GM12878 (cell line): ENCODE measurements at regions not wholly inside any gene's neighbourhood (a gene's known extent, or its start where the extent isn't known, plus 50 kb on each side); places are given as distances from the start of the nearest gene placed in this dataset.
A peak's percentile ranks its signal among the peaks of the same experiment; 100 is the strongest.

Experiments
- ATAC-seq: fragments of 200-7000 bp; cut with Tn5 transposase; 3 replicates; pipeline ENCODE4 v1.9.1; 2020; ENCODE audit warnings: mild to moderate bottlenecking, moderate library complexity
- BruUV-seq: library from RNA; stranded (reverse); fragments of 400-500 nt; replicated peaks from 2 replicates; lab custom pipeline; 2021; lab: Mats Ljungman, UMichigan
- CTCF ChIA-PET: fragments of 300-600 bp; sonication (Branson Sonifier 250); formaldehyde crosslinking; extraction: SDS; loops from one replicate; lab custom pipeline; 2021; ENCODE audit warnings: inconsistent platforms; lab: Yijun Ruan, JAX
- POLR2A ChIA-PET: fragments of 350-600 bp; formaldehyde crosslinking; extraction: SDS; loops from one replicate; lab custom pipeline; 2021; ENCODE audit warnings: inconsistent platforms; lab: Charles Lee
- RAD21 ChIA-PET: fragments of 300-600 bp; sonication (Branson Sonifier 250); formaldehyde crosslinking; loops from one replicate; lab custom pipeline; 2023; ENCODE audit warnings: antibody characterized with exemption; ENCODE audit not compliant: unreplicated experiment; lab: Charles Lee
- SMC1A ChIA-PET: fragments of 300-600 bp; sonication (Branson Sonifier 250); formaldehyde crosslinking; loops from one replicate; lab custom pipeline; 2023; ENCODE audit not compliant: unreplicated experiment, uncharacterized antibody; lab: Charles Lee
- DNase-seq: peaks from one replicate; pipeline ENCODE4 v3.0.0-alpha.2; 2011; ENCODE audit warnings: low read depth, low spot score
- FAIRE-seq: peaks from 3 replicates; lab custom pipeline; 2011; peaks lifted over from hg19 to GRCh38; lab: Jason Lieb, UNC
- H2AFZ ChIP-seq: 2 replicates; pipeline ENCODE4 v1.6.0; 2011; ENCODE audit warnings: low read depth, low read length, control low read depth; ENCODE audit not compliant: control insufficient read depth
- H3K27ac ChIP-seq: 2 replicates; pipeline ENCODE4 v1.5.1; 2011; ENCODE audit warnings: control low read depth; ENCODE audit not compliant: control insufficient read depth, insufficient read depth
- H3K27me3 ChIP-seq, 2 experiments: replicated peaks in 1 of 2; 2 replicates each; pipeline versions ENCODE4 v1.6.0 to v1.6.1; 2011; ENCODE audit warnings: low read length in 1 of 2; ENCODE audit not compliant: control insufficient read depth in 2 of 2, insufficient read depth in 2 of 2
- H3K36me3 ChIP-seq, 2 experiments: 2 replicates each; pipeline ENCODE4 v1.5.1; 2011; ENCODE audit warnings: low read length in 1 of 2; ENCODE audit not compliant: control insufficient read depth in 2 of 2, insufficient read depth in 2 of 2
- H3K4me1 ChIP-seq: 2 replicates; pipeline ENCODE4 v1.6.1; 2011; ENCODE audit warnings: mild to moderate bottlenecking, low read length, moderate library complexity, mixed read lengths; ENCODE audit not compliant: control insufficient read depth, insufficient read depth
- H3K4me2 ChIP-seq: 2 replicates; pipeline ENCODE4 v1.6.0; 2011; ENCODE audit warnings: control low read depth; ENCODE audit not compliant: control insufficient read depth, insufficient read depth
- H3K4me3 ChIP-seq: fragments of 200-600 bp; sonication (generic); 2 replicates; pipeline ENCODE4 v1.5.1; 2016
- H3K79me2 ChIP-seq: 2 replicates; pipeline ENCODE4 v1.6.0; 2011; ENCODE audit warnings: low read length; ENCODE audit not compliant: control insufficient read depth, insufficient read depth
- H3K9ac ChIP-seq: 2 replicates; pipeline ENCODE4 v1.8.0; 2011; ENCODE audit warnings: low read length, control low read depth, mixed read lengths; ENCODE audit not compliant: control insufficient read depth, insufficient read depth
- H3K9me3 ChIP-seq: replicated peaks from 3 replicates; pipeline ENCODE4 v1.5.1; 2011; ENCODE audit warnings: mild to moderate bottlenecking, low read length; ENCODE audit not compliant: control insufficient read depth, insufficient read depth
- H4K20me1 ChIP-seq: 2 replicates; pipeline ENCODE4 v1.6.0; 2011; ENCODE audit not compliant: control insufficient read depth, insufficient read depth
- BCL11A ChIP-seq: IDR thresholded peaks from 2 replicates; pipeline ENCODE4 v1.6.1; 2011; ENCODE audit warnings: low read depth, low read length
- CREB1 ChIP-seq: IDR thresholded peaks from 2 replicates; pipeline ENCODE4 v1.6.1; 2012; ENCODE audit warnings: low read depth, mild to moderate bottlenecking, inconsistent platforms
- NR2C1 ChIP-seq: fragments of 450-650 bp; IDR thresholded peaks from 2 replicates; pipeline ENCODE4 v1.6.1; 2017; ENCODE audit warnings: antibody characterized with exemption, mild to moderate bottlenecking, moderate library complexity
- RAD51 ChIP-seq: fragments of 450-650 bp; IDR thresholded peaks from 2 replicates; pipeline ENCODE4 v1.6.1; 2016; ENCODE audit warnings: moderate library complexity, mild to moderate bottlenecking, inconsistent platforms
- WGBS: methylation state at CpG from one replicate; pipeline ENCODE4 v1.1.6; 2016; ENCODE audit warnings: low lambda C conversion rate; ENCODE audit not compliant: insufficient replicate concordance, insufficient coverage; ENCODE audit errors: missing lambda C conversion rate; 5-methylcytosine and 5-hydroxymethylcytosine counted together
- in situ Hi-C: fragments of 300-500 bp; cut with MboI; formaldehyde crosslinking; loops from 9 replicates; pipeline ENCODE4 v1.14.3; 2018; ENCODE audit warnings: mixed read lengths
- intact Hi-C: fragments of 100-400 bp; cut with micrococcal nuclease; formaldehyde crosslinking; loops from one replicate; pipeline ENCODE4 v1.14.2; 2022; ENCODE audit not compliant: unreplicated experiment
- TF ChIP-seq, protein P1 (sequence below): fragments of 450-650 bp; IDR thresholded peaks from 2 replicates; pipeline ENCODE4 v1.6.1; 2016; ENCODE audit warnings: mild to moderate bottlenecking
- TF ChIP-seq, protein P2 (sequence below): fragments of 450-650 bp; IDR thresholded peaks from 2 replicates; pipeline ENCODE4 v1.6.1; 2016; ENCODE audit warnings: mild to moderate bottlenecking
- TF ChIP-seq, protein P3 (sequence below), 3 experiments: IDR thresholded peaks in 2 of 3; conservative IDR thresholded peaks in 1 of 3; 2 replicates each; pipeline ENCODE4 v1.5.1; 2011; ENCODE audit warnings: low read depth in 3 of 3, low read length in 3 of 3, mild to moderate bottlenecking in 3 of 3, control low read depth in 2 of 3, moderate library complexity in 2 of 3, inconsistent platforms in 1 of 3, mixed read lengths in 1 of 3; ENCODE audit not compliant: control insufficient read depth in 2 of 3, insufficient read depth in 1 of 3; ENCODE audit errors: extremely low read depth in 1 of 3

DNA sequence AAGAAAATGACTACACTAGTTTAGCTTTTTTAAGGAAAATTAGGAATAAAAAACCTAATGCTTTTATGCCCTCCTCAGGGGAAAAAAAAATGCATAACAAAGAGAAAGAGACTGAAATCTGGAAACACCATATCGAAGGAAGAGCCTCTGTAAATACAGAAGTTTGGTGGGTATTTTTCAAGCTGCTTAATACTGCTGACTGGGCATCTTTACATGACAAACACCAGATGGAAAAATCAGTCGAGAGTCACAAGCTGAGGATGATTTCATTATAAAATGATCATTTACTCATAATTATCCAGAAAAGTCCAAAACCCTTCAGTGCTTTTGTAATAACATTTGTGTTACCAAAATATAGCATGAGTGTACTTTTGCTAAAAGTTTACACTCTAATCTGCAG lies 1600.7 kb upstream of the ACVR2A start (continued):
- TF ChIP-seq NR2C1, result no peak

GRCh38 chr2:146241023-146241422 lies 1603.8 kb upstream of the ACVR2A start:
- no peaks in the 10 kb centered on the region for H3K36me3 ChIP-seq
- no peak overlapping the region for H3K9ac ChIP-seq
- no peak overlapping the region for H3K4me3 ChIP-seq
- FAIRE-seq (no peak), DNase-seq (no peak), ATAC-seq (no peak)
- RAD21 ChIA-PET, result no interaction called here
- H3K27ac ChIP-seq, result no peak overlapping the region
- H2AFZ ChIP-seq, result no peak overlapping the region
- H3K79me2 ChIP-seq, result no peaks in the 10 kb centered on the region
- CTCF ChIA-PET, result interaction anchor here (1.4 kb wide), 1 partner anchor 18 kb away, joined by 4 read pairs; no protein-coding TSS in a partner anchor
- POLR2A ChIA-PET, result no interaction called here
- 0% methylated on average over 1 of the region's 1 CpG for WGBS
- no peaks in the 10 kb centered on the region for H3K27me3 ChIP-seq
- in situ Hi-C loops (no loop called here), intact Hi-C loops (no loop called here)
- no peak for TF ChIP-seq CREB1
- H3K9me3 ChIP-seq, result no peaks in the 10 kb centered on the region
- BruUV-seq, result no TSS peak
- H3K4me2 ChIP-seq, result no peak overlapping the region
- H3K4me1 ChIP-seq, result no peaks in the 10 kb centered on the region
- no peaks in the 10 kb centered on the region for H4K20me1 ChIP-seq
- SMC1A ChIA-PET, result interaction anchor here (0.7 to 1.4 kb wide), 3 partner anchors 10 to 13 kb away, joined by 3 to 4 read pairs (median 3); no protein-coding TSS in a partner anchor

- Histone ChIP-seq H3K36me3 (no peaks in the 10 kb centered on the region), H4K20me1 (no peaks in the 10 kb centered on the region), H3K4me3 (no peak overlapping the region), H3K4me2 (no peak overlapping the region), H3K4me1 (no peaks in the 10 kb centered on the region), H3K27ac (no peak overlapping the region), H3K27me3 (no peaks in the 10 kb centered on the region), H3K79me2 (no peaks in the 10 kb centered on the region), H3K9me3 (no peaks in the 10 kb centered on the region), H3K9ac (no peak overlapping the region), H2AFZ (no peak overlapping the region)
- FAIRE-seq, result no peak
- ChIA-PET RAD21 (no interaction called here), CTCF (interaction anchor here (1.4 kb wide), 1 partner anchor 17 kb away, joined by 4 read pairs; no protein-coding TSS in a partner anchor), SMC1A (interaction anchor here (0.8 to 1.4 kb wide), 4 partner anchors 9 to 27 kb away, joined by 3 to 5 read pairs (median 3); no protein-coding TSS in a partner anchor), POLR2A (interaction anchor here (1.0 kb wide), 1 partner anchor 11 kb away, joined by 3 read pairs; no protein-coding TSS in a partner anchor)
- no peak for DNase-seq
- intact Hi-C loops (no loop called here), in situ Hi-C loops (no loop called here)
- ATAC-seq, result 0 out of 3 replicates have a peak, but pooled peaks have one; percentile 23
- 0% methylated on average over 2 of the region's 2 CpGs for WGBS
- BruUV-seq, result no TSS peak
- TF ChIP-seq, protein P1, sequence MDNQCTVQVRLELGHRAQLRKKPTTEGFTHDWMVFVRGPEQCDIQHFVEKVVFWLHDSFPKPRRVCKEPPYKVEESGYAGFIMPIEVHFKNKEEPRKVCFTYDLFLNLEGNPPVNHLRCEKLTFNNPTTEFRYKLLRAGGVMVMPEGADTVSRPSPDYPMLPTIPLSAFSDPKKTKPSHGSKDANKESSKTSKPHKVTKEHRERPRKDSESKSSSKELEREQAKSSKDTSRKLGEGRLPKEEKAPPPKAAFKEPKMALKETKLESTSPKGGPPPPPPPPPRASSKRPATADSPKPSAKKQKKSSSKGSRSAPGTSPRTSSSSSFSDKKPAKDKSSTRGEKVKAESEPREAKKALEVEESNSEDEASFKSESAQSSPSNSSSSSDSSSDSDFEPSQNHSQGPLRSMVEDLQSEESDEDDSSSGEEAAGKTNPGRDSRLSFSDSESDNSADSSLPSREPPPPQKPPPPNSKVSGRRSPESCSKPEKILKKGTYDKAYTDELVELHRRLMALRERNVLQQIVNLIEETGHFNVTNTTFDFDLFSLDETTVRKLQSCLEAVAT, result no peak
- TF ChIP-seq, protein P2, sequence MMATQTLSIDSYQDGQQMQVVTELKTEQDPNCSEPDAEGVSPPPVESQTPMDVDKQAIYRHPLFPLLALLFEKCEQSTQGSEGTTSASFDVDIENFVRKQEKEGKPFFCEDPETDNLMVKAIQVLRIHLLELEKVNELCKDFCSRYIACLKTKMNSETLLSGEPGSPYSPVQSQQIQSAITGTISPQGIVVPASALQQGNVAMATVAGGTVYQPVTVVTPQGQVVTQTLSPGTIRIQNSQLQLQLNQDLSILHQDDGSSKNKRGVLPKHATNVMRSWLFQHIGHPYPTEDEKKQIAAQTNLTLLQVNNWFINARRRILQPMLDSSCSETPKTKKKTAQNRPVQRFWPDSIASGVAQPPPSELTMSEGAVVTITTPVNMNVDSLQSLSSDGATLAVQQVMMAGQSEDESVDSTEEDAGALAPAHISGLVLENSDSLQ, result no peak
- TF ChIP-seq, protein P3, sequence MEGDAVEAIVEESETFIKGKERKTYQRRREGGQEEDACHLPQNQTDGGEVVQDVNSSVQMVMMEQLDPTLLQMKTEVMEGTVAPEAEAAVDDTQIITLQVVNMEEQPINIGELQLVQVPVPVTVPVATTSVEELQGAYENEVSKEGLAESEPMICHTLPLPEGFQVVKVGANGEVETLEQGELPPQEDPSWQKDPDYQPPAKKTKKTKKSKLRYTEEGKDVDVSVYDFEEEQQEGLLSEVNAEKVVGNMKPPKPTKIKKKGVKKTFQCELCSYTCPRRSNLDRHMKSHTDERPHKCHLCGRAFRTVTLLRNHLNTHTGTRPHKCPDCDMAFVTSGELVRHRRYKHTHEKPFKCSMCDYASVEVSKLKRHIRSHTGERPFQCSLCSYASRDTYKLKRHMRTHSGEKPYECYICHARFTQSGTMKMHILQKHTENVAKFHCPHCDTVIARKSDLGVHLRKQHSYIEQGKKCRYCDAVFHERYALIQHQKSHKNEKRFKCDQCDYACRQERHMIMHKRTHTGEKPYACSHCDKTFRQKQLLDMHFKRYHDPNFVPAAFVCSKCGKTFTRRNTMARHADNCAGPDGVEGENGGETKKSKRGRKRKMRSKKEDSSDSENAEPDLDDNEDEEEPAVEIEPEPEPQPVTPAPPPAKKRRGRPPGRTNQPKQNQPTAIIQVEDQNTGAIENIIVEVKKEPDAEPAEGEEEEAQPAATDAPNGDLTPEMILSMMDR (IDR thresholded peaks at IDR 0.05 in 2 of 3, conservative IDR thresholded peaks at IDR 0.05 in 1 of 3; ENCODE audit: control insufficient read depth in 2 of 3, extremely low read depth in 1 of 3, insufficient read depth in 1 of 3, low read depth in 3 of 3, low read length in 3 of 3), result no peak
- TF ChIP-seq BCL11A (no peak), RAD51 (no peak)
These were observed 1604.4 kb upstream of the ACVR2A start for GRCh38 chr2:146240391-146240790.
